HFFc6 (cell line): ENCODE measurements at regions not wholly inside any gene's neighbourhood (a gene's known extent, or its start where the extent isn't known, plus 50 kb on each side); places are given as distances from the start of the nearest gene placed in this dataset.
"Not testable (repeated sequence)": the region's sequence is repeated elsewhere in the genome, so short reads cannot be mapped to it uniquely, and the experiment has no call there.

Experiments used
- DNase-seq: peaks from one replicate; pipeline ENCODE4 v3.0.0-alpha.2; 2018
- H3K27ac Mint-ChIP-seq: 2 replicates; pipeline ENCODE4 v1.8.0; 2020; ENCODE audit warnings: mild to moderate bottlenecking, mixed read lengths
- H3K27me3 Mint-ChIP-seq: 2 replicates; pipeline ENCODE4 v1.8.0; 2021; ENCODE audit warnings: mild to moderate bottlenecking, moderate library complexity, mixed read lengths; ENCODE audit not compliant: insufficient read depth
- H3K36me3 Mint-ChIP-seq: 2 replicates; pipeline ENCODE4 v1.8.0; 2021; ENCODE audit warnings: low read depth, mixed read lengths
- H3K4me1 Mint-ChIP-seq: 2 replicates; pipeline ENCODE4 v1.8.0; 2020; ENCODE audit warnings: low read depth, mixed read lengths
- H3K4me3 Mint-ChIP-seq: 2 replicates; pipeline ENCODE4 v1.8.0; 2020; ENCODE audit warnings: mild to moderate bottlenecking, moderate library complexity, mixed read lengths
- H3K9me3 Mint-ChIP-seq: 2 replicates; pipeline ENCODE4 v1.8.0; 2020; ENCODE audit warnings: mild to moderate bottlenecking, mixed read lengths
- TF ChIP-seq, protein P1 (sequence below): fragments of 200-600 bp; sonication (generic); IDR thresholded peaks from 2 replicates; pipeline ENCODE4 v1.5.0; 2021; ENCODE audit warnings: antibody characterized with exemption, mild to moderate bottlenecking

DNA sequence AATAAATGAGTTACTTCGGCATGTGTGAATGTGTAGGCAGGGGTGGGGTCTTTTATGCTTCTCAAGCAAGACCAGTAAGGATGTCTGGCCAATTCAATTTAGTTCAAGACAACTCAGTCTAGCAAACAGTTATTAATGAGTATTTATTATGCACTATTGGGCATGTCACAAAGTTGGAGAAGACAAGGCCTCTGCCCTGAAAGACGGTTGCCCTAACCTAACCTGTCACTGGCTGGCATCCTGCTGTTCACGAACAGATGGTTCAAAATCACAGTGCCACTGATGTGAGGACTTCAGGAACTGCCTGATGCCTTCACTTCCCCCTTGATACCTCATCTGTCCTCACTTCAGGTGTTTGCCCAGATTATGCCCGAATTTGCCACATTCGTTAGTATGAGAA lies 217.8 kb downstream of the SOX2 start:
- Mint-ChIP-seq H3K4me1 (no peaks in the 10 kb centered on the region), H3K9me3 (peaks cover 51% of the 10 kb centered on the region), H3K36me3 (no peaks in the 10 kb centered on the region), H3K27me3 (no peaks in the 10 kb centered on the region), H3K4me3 (no peak overlapping the region), H3K27ac (no peak overlapping the region)
- no peak for DNase-seq
- TF ChIP-seq, protein P1, sequence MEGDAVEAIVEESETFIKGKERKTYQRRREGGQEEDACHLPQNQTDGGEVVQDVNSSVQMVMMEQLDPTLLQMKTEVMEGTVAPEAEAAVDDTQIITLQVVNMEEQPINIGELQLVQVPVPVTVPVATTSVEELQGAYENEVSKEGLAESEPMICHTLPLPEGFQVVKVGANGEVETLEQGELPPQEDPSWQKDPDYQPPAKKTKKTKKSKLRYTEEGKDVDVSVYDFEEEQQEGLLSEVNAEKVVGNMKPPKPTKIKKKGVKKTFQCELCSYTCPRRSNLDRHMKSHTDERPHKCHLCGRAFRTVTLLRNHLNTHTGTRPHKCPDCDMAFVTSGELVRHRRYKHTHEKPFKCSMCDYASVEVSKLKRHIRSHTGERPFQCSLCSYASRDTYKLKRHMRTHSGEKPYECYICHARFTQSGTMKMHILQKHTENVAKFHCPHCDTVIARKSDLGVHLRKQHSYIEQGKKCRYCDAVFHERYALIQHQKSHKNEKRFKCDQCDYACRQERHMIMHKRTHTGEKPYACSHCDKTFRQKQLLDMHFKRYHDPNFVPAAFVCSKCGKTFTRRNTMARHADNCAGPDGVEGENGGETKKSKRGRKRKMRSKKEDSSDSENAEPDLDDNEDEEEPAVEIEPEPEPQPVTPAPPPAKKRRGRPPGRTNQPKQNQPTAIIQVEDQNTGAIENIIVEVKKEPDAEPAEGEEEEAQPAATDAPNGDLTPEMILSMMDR = no peak

DNA sequence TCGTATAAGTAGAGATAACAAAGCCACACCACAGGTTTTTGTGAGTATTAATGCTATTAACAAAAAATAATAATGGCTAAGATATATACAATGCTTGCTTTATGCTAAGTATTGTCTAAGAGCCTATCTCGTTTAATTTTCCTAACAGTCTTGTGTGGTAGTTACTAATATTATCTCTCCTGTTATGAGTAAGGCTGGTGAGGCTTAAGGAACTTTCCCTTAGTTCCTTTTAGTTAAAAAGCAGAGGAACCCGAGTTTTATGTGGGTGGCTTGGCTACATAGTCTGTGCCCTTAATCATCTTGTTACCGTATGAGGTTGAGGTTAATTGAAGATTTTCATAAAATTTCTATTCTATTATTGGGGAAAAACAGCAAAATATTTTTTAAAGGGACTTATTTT lies 218.4 kb downstream of the SOX2 start:
- Mint-ChIP-seq H3K4me1 (no peaks in the 10 kb centered on the region), H3K27ac (no peak overlapping the region), H3K27me3 (no peaks in the 10 kb centered on the region), H3K4me3 (no peak overlapping the region), H3K9me3 (peaks cover 45% of the 10 kb centered on the region), H3K36me3 (no peaks in the 10 kb centered on the region)
- TF ChIP-seq, protein P1 = no peak
- no peak for DNase-seq

DNA sequence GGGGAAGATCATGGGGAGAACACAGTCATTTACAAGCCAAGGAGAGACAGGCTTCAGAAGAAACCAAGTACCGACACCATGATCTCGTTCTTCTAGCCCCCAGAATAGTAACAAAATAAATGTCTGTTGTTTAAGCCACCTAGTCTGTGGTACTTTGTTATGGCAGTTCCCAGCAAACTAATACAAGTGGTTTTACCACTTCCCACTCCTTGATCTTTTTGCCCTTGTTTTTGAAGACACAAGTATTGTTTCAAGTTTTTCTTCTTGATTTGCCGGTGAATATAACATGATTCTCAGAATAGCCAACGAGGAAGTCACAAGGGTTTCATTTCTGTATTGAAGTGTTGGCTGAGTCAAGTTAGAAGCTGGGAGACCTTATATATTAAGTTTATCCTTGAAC lies 220.3 kb downstream of the SOX2 start:
- DNase-seq = no peak
- Mint-ChIP-seq H3K4me1 (no peaks in the 10 kb centered on the region), H3K36me3 (no peaks in the 10 kb centered on the region), H3K27me3 (no peaks in the 10 kb centered on the region), H3K27ac (no peak overlapping the region), H3K9me3 (peaks cover 39% of the 10 kb centered on the region), H3K4me3 (no peak overlapping the region)
- TF ChIP-seq, protein P1 = no peak

DNA sequence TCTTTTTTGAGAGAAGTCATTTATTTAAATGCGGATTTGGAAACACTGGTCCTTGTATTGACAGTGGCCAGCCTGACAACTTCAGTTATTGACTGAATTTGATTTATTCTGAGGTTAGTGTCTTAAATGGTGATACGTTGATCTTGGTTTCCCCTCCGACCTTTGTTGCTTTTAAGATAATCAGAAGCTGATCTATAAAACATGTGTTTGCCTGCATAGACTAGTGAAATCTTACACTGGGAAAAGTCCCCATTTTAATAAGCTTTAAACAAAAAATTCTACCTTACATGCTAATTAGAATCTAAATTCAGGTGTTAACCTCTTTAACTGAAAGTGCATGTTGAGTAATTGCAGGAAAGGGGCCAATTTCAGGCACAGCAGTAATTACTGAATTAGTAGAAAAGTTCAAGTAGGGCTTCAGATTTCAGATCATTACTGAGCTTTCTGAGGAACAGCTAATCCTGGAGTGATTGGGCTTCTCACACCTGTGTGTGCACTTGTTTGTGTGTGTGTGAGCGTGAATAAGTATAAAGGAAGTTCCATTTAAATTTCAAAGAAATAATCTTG lies 221.4 kb downstream of the SOX2 start:
- Mint-ChIP-seq H3K36me3 (no peaks in the 10 kb centered on the region), H3K4me3 (no peak overlapping the region)

DNA sequence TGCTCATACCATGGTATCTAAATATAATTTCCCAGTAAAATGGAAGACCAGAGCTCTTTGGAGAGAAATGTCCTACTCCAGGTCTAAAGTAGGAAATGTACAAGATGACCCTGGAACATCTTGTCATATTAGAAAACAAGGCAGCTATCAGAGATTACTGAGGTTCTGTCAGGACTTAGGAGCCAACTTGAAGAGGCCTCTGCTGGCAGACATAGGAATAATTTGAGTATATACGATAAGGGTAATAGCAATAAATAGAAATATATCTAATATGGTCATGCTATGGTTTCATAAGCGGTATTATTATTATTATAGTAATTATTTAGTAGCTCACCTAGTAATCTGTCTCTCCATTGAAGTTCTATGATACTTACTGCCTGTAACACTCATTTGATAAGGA lies 224.2 kb downstream of the SOX2 start:
- Mint-ChIP-seq H3K36me3 (no peaks in the 10 kb centered on the region), H3K27me3 (no peaks in the 10 kb centered on the region), H3K27ac (no peak overlapping the region), H3K4me3 (no peak overlapping the region), H3K4me1 (no peaks in the 10 kb centered on the region), H3K9me3 (peaks cover 22% of the 10 kb centered on the region)
- DNase-seq = no peak
- TF ChIP-seq, protein P1 = no peak

More for the DNA sequence above, 221.4 kb downstream of the SOX2 start:
- no peak for DNase-seq
- H3K27ac Mint-ChIP-seq = no peak overlapping the region
- H3K9me3 Mint-ChIP-seq = peaks cover 37% of the 10 kb centered on the region
- TF ChIP-seq, protein P1 = no peak
- no peaks in the 10 kb centered on the region for H3K4me1 Mint-ChIP-seq
- H3K27me3 Mint-ChIP-seq = no peaks in the 10 kb centered on the region

DNA sequence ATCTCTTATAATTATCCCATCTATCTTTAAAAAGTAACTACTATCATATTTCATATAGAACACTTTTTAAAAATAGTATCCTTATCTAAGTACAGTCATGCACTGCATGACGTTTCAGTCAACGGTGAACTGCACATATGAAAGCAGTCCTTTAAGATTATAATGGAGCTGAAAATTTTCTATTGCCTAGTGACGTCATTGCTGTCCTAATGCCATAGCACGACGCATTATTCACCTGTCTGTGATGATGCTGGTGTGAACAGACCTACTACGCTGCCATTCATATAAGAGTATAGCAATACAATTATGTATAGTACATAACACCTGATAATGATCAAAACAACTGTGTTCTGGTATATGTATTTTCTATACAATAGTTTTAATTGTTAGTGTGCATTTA lies 225.0 kb downstream of the SOX2 start:
- Mint-ChIP-seq H3K27me3 (no peaks in the 10 kb centered on the region), H3K27ac (no peak overlapping the region), H3K4me1 (no peaks in the 10 kb centered on the region), H3K9me3 (peaks cover 30% of the 10 kb centered on the region), H3K4me3 (no peak overlapping the region), H3K36me3 (no peaks in the 10 kb centered on the region)
- TF ChIP-seq, protein P1 = no peak
- DNase-seq = no peak

DNA sequence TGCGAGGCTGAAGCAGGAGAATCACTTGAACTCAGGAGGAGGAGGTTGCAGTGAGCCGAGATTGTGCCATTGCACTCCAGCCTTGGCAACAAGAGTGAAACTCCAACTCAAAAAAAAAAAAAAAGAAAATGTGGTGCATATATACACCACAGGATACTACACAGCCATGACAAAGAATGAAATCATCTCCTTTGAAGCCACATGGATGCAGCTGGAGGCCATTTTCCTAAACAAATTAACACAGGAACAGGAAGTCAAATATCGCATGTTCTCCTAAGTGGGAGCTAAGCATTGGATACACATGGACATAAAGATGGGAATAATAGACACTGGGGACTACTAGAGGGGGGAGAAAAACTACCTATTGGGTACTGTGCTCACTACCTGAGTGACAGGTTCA lies 226.9 kb downstream of the SOX2 start:
- not testable (repeated sequence) for H3K27me3 Mint-ChIP-seq, H3K4me1 Mint-ChIP-seq, H3K36me3 Mint-ChIP-seq, DNase-seq, H3K4me3 Mint-ChIP-seq, H3K27ac Mint-ChIP-seq
- H3K9me3 Mint-ChIP-seq = peaks cover 33% of the 10 kb centered on the region
